H9 (cell line): ENCODE measurements at regions not wholly inside any gene's neighbourhood (a gene's known extent, or its start where the extent isn't known, plus 50 kb on each side); places are given as distances from the start of the nearest gene placed in this dataset.

Experiments used
- DNase-seq: peaks from one replicate; pipeline ENCODE4 v3.0.0-alpha.2; 2017
- H2AFZ ChIP-seq: one replicate; pipeline ENCODE4 v1.6.1; 2013; ENCODE audit warnings: mild to moderate bottlenecking, low read length, control low read depth, moderate library complexity
- H2AK5ac ChIP-seq: 2 replicates; pipeline ENCODE4 v1.6.1; 2013; ENCODE audit warnings: low read length, control low read depth, mixed read lengths; ENCODE audit not compliant: insufficient read length
- H2BK120ac ChIP-seq: one replicate; pipeline ENCODE4 v1.6.1; 2013; ENCODE audit warnings: low read depth, mild to moderate bottlenecking, low read length, control low read depth, inconsistent platforms; ENCODE audit not compliant: poor library complexity, severe bottlenecking
- H2BK12ac ChIP-seq: 2 replicates; pipeline ENCODE4 v1.6.1; 2013; ENCODE audit warnings: low read length, control low read depth, mixed read lengths, low read depth; ENCODE audit not compliant: insufficient read length
- H2BK15ac ChIP-seq: 2 replicates; pipeline ENCODE4 v1.6.1; 2013; ENCODE audit warnings: low read depth, low read length, control low read depth
- H2BK20ac ChIP-seq: one replicate; pipeline ENCODE4 v1.6.1; 2013; ENCODE audit warnings: low read depth, mild to moderate bottlenecking, low read length, control low read depth, inconsistent platforms; ENCODE audit not compliant: poor library complexity, severe bottlenecking
- H2BK5ac ChIP-seq: 2 replicates; pipeline ENCODE4 v1.6.1; 2013; ENCODE audit warnings: low read length, control low read depth, mixed read lengths; ENCODE audit not compliant: insufficient read length
- H3K14ac ChIP-seq: 2 replicates; pipeline ENCODE4 v1.6.1; 2013; ENCODE audit warnings: low read length, control low read depth; ENCODE audit not compliant: insufficient read depth
- H3K18ac ChIP-seq: 2 replicates; pipeline ENCODE4 v1.6.1; 2013; ENCODE audit warnings: low read depth, mild to moderate bottlenecking, mixed read lengths, low read length, control low read depth; ENCODE audit not compliant: insufficient read length
- H3K23ac ChIP-seq: 2 replicates; pipeline ENCODE4 v1.6.1; 2013; ENCODE audit warnings: low read length, control low read depth, mixed read lengths, low read depth; ENCODE audit not compliant: insufficient read length
- H3K23me2 ChIP-seq: 2 replicates; pipeline ENCODE4 v1.6.1; 2013; ENCODE audit warnings: low read depth, mild to moderate bottlenecking, mixed read lengths, low read length, control low read depth; ENCODE audit not compliant: insufficient read length, poor library complexity, severe bottlenecking
- H3K27ac ChIP-seq: 2 replicates; pipeline ENCODE4 v1.5.1; 2013; ENCODE audit warnings: low read length, control low read depth, mixed read lengths, low read depth; ENCODE audit not compliant: insufficient read length
- H3K27me3 ChIP-seq: 2 replicates; pipeline ENCODE4 v1.6.1; 2013; ENCODE audit warnings: low read length, control low read depth, inconsistent platforms; ENCODE audit not compliant: insufficient read depth
- H3K4ac ChIP-seq: 2 replicates; pipeline ENCODE4 v1.6.1; 2013; ENCODE audit warnings: low read depth, mild to moderate bottlenecking, control low read depth, inconsistent platforms, low read length, moderate library complexity
- H3K4me1 ChIP-seq: 2 replicates; pipeline ENCODE4 v1.6.1; 2013; ENCODE audit warnings: low read length, control low read depth, inconsistent platforms; ENCODE audit not compliant: insufficient read depth
- H3K4me2 ChIP-seq: 2 replicates; pipeline ENCODE4 v1.6.1; 2013; ENCODE audit warnings: low read length, control low read depth, mixed read lengths; ENCODE audit not compliant: insufficient read length, insufficient read depth
- H3K56ac ChIP-seq: 2 replicates; pipeline ENCODE4 v1.6.1; 2013; ENCODE audit warnings: low read depth, mild to moderate bottlenecking, mixed read lengths, low read length, control low read depth; ENCODE audit not compliant: insufficient read length
- H3K79me1 ChIP-seq: 2 replicates; pipeline ENCODE4 v1.6.1; 2013; ENCODE audit warnings: low read depth, mild to moderate bottlenecking, moderate library complexity, low read length, control low read depth, inconsistent platforms; ENCODE audit not compliant: insufficient read depth, poor library complexity, severe bottlenecking
- H3K79me2 ChIP-seq: 2 replicates; pipeline ENCODE4 v1.6.1; 2013; ENCODE audit warnings: low read length, control low read depth, inconsistent platforms; ENCODE audit not compliant: insufficient read depth
- H3K9ac ChIP-seq: 2 replicates; pipeline ENCODE4 v1.6.1; 2013; ENCODE audit warnings: low read length, control low read depth, mixed read lengths; ENCODE audit not compliant: insufficient read length; ENCODE audit errors: extremely low read depth
- H3K9me3 ChIP-seq: one replicate; pipeline ENCODE4 v1.6.1; 2013; ENCODE audit warnings: low read depth, low read length, inconsistent platforms; ENCODE audit not compliant: control insufficient read depth
- H3T11ph ChIP-seq: one replicate; pipeline ENCODE4 v1.6.1; 2013; ENCODE audit warnings: mild to moderate bottlenecking, low read length, control low read depth, inconsistent platforms
- H4K20me1 ChIP-seq: one replicate; pipeline ENCODE4 v1.6.1; 2013; ENCODE audit not compliant: control insufficient read depth, insufficient read length, insufficient read depth
- H4K5ac ChIP-seq: 2 replicates; pipeline ENCODE4 v1.6.1; 2013; ENCODE audit warnings: low read depth, mild to moderate bottlenecking, mixed read lengths, low read length, control low read depth; ENCODE audit not compliant: insufficient read length
- H4K8ac ChIP-seq: replicated peaks from 2 replicates; pipeline ENCODE4 v1.6.1; 2013; ENCODE audit warnings: low read length, control low read depth, mixed read lengths, low read depth; ENCODE audit not compliant: insufficient read length
- H4K91ac ChIP-seq: 2 replicates; pipeline ENCODE4 v1.6.1; 2013; ENCODE audit warnings: low read depth, mild to moderate bottlenecking, moderate library complexity, mixed read lengths, low read length, control low read depth; ENCODE audit not compliant: insufficient read length
- H3K27ac Mint-ChIP-seq, 3 experiments: 2 replicates in 2 of 3; 3 replicates in 1 of 3; pipeline ENCODE4 v1.8.0; 2020 to 2021; ENCODE audit warnings: mixed read lengths in 3 of 3, mild to moderate bottlenecking in 1 of 3, moderate library complexity in 1 of 3
- H3K27me3 Mint-ChIP-seq: 2 replicates; pipeline ENCODE4 v1.8.0; 2021; ENCODE audit warnings: low read depth, mild to moderate bottlenecking, moderate library complexity, mixed read lengths
- H3K36me3 Mint-ChIP-seq, 3 experiments: 2 replicates in 2 of 3; 3 replicates in 1 of 3; pipeline ENCODE4 v1.8.0; 2020 to 2021; ENCODE audit warnings: low read depth in 3 of 3, mixed read lengths in 3 of 3; ENCODE audit not compliant: insufficient read depth in 1 of 3
- H3K4me1 Mint-ChIP-seq, 2 experiments: 2 replicates each; pipeline ENCODE4 v1.8.0; 2020; ENCODE audit warnings: mixed read lengths in 2 of 2
- H3K4me3 Mint-ChIP-seq, 2 experiments: 2 replicates in 1 of 2; 3 replicates in 1 of 2; pipeline ENCODE4 v1.8.0; 2020 to 2021; ENCODE audit warnings: mild to moderate bottlenecking in 2 of 2, mixed read lengths in 2 of 2, moderate library complexity in 1 of 2
- H3K9me3 Mint-ChIP-seq, 2 experiments: 2 replicates in 1 of 2; 3 replicates in 1 of 2; pipeline ENCODE4 v1.8.0; 2020; ENCODE audit warnings: mild to moderate bottlenecking in 2 of 2, mixed read lengths in 2 of 2, moderate library complexity in 1 of 2
- CTCF ChIP-seq: fragments of 200-600 bp; sonication (generic); conservative IDR thresholded peaks from 3 replicates; pipeline ENCODE4 v1.8.0; 2021; ENCODE audit warnings: antibody characterized with exemption, mild to moderate bottlenecking
- WGBS: extraction: QIAGEN DNeasy Blood & Tissue Kit; methylation state at CpG from one replicate; pipeline ENCODE4 v1.1.7; 2013; ENCODE audit warnings: missing lambda C conversion rate, low lambda C conversion rate, mixed read lengths; ENCODE audit not compliant: insufficient read length; ENCODE audit errors: extremely low coverage; 5-methylcytosine and 5-hydroxymethylcytosine counted together

GRCh38 chr21:16640297-16641027, 872.4 kb upstream of the CXADR start:
- Mint-ChIP-seq H3K4me3 (no peak overlapping the region), H3K27ac (no peak overlapping the region), H3K27me3 (no peaks in the 10 kb centered on the region), H3K36me3 (peaks cover 0 to 6% (median 0%) of the 10 kb centered on the region in 3 experiments; a peak in 2 of 7 replicates), H3K4me1 (peaks cover 0 to 3% of the 10 kb centered on the region in 2 experiments; a peak in 1 of 4 replicates), H3K9me3 (peaks cover 0 to 5% of the 10 kb centered on the region in 2 experiments; a peak in 2 of 5 replicates)
- H4K20me1 ChIP-seq: no peaks in the 10 kb centered on the region
- no peaks in the 10 kb centered on the region for H3K27me3 ChIP-seq
- no peak overlapping the region for H3K18ac ChIP-seq
- H3K56ac ChIP-seq: no peak overlapping the region
- no peaks in the 10 kb centered on the region for H3K9me3 ChIP-seq
- no peaks in the 10 kb centered on the region for H3K23me2 ChIP-seq
- H3K14ac ChIP-seq: no peak overlapping the region
- no peak overlapping the region for H4K5ac ChIP-seq
- H2BK5ac ChIP-seq: no peak overlapping the region
- H4K91ac ChIP-seq: no peak overlapping the region
- TF ChIP-seq CTCF: no peak
- no peak overlapping the region for H3K23ac ChIP-seq
- H2BK12ac ChIP-seq: no peak overlapping the region
- no peak for DNase-seq
- no peak overlapping the region for H3K27ac ChIP-seq
- H2BK15ac ChIP-seq: no peak overlapping the region
- no peak overlapping the region for H2AK5ac ChIP-seq
- no CpG with 5 or more reads among the region's 3 CpGs for WGBS
- H3K4ac ChIP-seq: no peak overlapping the region
- H3K79me2 ChIP-seq: no peaks in the 10 kb centered on the region
- H3T11ph ChIP-seq: no peak overlapping the region
- no peak overlapping the region for H3K9ac ChIP-seq
- no peak overlapping the region for H2AFZ ChIP-seq
- no peak overlapping the region for H2BK120ac ChIP-seq
- H3K4me1 ChIP-seq: no peaks in the 10 kb centered on the region
- H3K4me2 ChIP-seq: no peak overlapping the region
- H4K8ac ChIP-seq: no peak overlapping the region
- no peaks in the 10 kb centered on the region for H3K79me1 ChIP-seq
- H2BK20ac ChIP-seq: no peak overlapping the region
